ENCODE measurements at regions not wholly inside any gene's neighbourhood (a gene's known extent, or its start where the extent isn't known, plus 50 kb on each side); places are given as distances from the start of the nearest gene placed in this dataset.

DNA sequence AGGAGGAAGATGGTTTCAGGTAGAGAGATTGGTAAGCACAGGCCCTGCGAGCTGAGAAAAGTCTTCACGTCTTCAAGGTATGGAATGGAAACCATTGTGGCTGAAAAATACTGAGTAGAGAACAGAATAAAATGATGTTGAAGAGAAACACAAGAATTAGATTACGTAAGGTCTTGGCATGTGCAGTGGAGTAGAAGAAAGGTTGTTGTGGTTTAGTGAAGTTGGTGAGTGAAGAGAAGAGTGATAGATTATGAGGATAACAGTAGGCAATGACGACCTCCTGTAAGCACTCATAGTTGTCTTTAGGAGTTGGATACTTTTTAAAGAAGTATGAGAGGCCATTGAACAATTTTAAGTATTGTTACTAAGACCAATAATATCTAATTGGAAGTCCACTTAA is 642.6 kb downstream of the PCDH7 start:
- 87 to 89% methylated on average over 4 of the region's 4 CpGs for WGBS, 2 donors

DNA sequence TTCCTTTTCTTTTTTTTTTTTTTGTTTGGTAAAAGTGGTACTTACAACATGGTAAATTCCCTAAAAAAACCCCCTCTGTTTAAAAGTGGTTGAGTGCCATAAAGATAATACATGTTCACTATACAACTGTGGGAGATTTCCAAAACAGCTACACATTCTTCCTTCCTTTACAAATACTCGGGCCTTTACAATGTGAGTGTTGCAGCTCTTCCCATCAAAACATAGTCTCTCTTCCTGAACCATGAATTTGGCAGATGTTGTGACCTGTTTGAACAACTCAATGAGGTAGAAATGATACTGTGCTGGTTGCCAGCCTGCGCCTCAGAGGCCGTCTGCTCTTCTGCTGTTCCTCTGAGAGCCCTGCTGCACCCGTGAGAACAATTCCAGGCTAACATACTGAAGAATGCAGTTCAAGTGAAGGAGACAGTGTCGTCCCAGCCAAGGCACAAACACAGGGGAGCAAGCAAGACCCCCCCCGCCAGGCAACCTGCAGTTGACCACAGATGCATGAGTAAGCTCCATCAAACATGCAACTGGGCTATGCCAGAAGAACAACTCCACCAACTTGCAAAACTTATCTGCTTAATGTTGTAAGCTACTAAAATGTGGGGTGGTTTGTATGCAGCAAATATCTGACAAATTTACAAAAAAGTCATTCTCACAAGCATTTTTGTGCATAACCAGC is 645.0 kb downstream of the PCDH7 start:
- Histone ChIP-seq H3K36me3 (ENCODE audit: low read depth, missing control alignments) (no peaks in the 10 kb centered on the region), H3K9me3 (no peaks in the 10 kb centered on the region), H3K4me3 (no peak overlapping the region), H3K27me3 (no peaks in the 10 kb centered on the region), H3K27ac (no peak overlapping the region), H3K4me1 (no peaks in the 10 kb centered on the region)
- DNase-seq, result no peak
- intact Hi-C loops (cut with DNase I; ENCODE audit: low total_unique reads), result no loop called here
- TF ChIP-seq, protein P1, sequence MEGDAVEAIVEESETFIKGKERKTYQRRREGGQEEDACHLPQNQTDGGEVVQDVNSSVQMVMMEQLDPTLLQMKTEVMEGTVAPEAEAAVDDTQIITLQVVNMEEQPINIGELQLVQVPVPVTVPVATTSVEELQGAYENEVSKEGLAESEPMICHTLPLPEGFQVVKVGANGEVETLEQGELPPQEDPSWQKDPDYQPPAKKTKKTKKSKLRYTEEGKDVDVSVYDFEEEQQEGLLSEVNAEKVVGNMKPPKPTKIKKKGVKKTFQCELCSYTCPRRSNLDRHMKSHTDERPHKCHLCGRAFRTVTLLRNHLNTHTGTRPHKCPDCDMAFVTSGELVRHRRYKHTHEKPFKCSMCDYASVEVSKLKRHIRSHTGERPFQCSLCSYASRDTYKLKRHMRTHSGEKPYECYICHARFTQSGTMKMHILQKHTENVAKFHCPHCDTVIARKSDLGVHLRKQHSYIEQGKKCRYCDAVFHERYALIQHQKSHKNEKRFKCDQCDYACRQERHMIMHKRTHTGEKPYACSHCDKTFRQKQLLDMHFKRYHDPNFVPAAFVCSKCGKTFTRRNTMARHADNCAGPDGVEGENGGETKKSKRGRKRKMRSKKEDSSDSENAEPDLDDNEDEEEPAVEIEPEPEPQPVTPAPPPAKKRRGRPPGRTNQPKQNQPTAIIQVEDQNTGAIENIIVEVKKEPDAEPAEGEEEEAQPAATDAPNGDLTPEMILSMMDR (IDR thresholded peaks at IDR 0.05), result no peak
- no peak for TF ChIP-seq POLR2A (IDR thresholded peaks at IDR 0.05)
- 78 to 80% methylated on average over 6 of the region's 6 CpGs for WGBS, 2 donors

More for the DNA sequence above, 642.6 kb downstream of the PCDH7 start:
- intact Hi-C loops (cut with DNase I; ENCODE audit: low total_unique reads), result no loop called here
- no peak for DNase-seq
- TF ChIP-seq, protein P1 (IDR thresholded peaks at IDR 0.05), result no peak
- no peak for TF ChIP-seq POLR2A (IDR thresholded peaks at IDR 0.05)
- Histone ChIP-seq H3K27ac (no peak overlapping the region), H3K4me3 (no peak overlapping the region), H3K4me1 (no peaks in the 10 kb centered on the region), H3K9me3 (no peaks in the 10 kb centered on the region), H3K36me3 (ENCODE audit: low read depth, missing control alignments) (no peaks in the 10 kb centered on the region), H3K27me3 (no peaks in the 10 kb centered on the region)

DNA sequence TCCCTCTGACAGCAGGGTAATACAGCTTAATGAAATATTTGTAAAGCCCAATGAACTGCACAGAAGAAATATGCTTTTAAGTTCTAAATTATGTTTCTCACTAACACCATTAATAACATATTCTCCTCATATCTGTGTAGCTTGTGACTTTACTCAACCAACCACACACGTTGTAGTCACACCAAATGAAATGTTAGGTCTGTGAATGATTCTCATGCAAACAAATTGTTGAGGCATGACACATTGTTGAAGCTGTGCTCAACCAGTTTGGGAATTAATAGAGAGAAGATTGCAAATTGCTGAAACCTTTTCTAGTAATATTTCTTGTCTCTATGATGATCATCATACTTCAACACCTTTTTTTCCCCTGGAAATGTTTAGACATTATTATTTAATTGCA is 645.9 kb downstream of the PCDH7 start:
- no peak for TF ChIP-seq POLR2A (IDR thresholded peaks at IDR 0.05)
- TF ChIP-seq, protein P1 (IDR thresholded peaks at IDR 0.05), result no peak
- DNase-seq, result no peak
- Histone ChIP-seq H3K27me3 (no peaks in the 10 kb centered on the region), H3K4me3 (no peak overlapping the region), H3K4me1 (no peaks in the 10 kb centered on the region), H3K27ac (no peak overlapping the region), H3K9me3 (no peaks in the 10 kb centered on the region), H3K36me3 (ENCODE audit: low read depth, missing control alignments) (no peaks in the 10 kb centered on the region)
- 57 to 67% methylated on average over 1 of the region's 1 CpG for WGBS, 2 donors
- intact Hi-C loops (cut with DNase I; ENCODE audit: low total_unique reads), result no loop called here

DNA sequence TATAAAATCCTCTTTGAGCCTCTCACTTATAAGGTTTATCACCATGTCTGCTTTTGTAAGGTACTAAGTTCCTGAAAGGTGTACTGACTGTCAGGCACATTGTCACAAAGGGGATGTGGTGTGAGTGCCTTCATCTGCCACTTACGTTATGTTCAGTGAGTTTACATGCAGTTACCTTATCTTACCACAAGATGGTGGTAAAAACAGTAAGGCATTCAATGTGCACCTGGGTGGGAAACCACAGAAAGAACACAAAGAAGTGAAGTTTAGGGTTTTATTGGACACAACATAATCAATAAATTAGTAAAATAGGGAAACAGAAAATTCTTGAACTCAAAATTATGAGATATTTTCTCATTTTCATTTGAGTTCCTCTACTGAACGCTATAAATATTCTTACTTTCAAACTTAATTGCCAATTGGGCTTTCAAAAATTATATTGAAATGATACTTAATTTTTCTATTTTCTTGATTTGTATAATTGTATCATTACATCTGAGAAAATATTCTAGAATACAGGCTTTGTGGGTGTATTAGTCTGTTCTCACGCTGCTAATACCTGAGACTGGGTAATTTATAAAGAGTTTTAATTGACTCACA is 650.8 kb downstream of the PCDH7 start:
- H3K36me3 ChIP-seq (ENCODE audit: low read depth, missing control alignments), result no peaks in the 10 kb centered on the region

More for the DNA sequence above, 650.8 kb downstream of the PCDH7 start:
- intact Hi-C loops (cut with DNase I; ENCODE audit: low total_unique reads), result no loop called here
- TF ChIP-seq POLR2A (IDR thresholded peaks at IDR 0.05), result no peak
- TF ChIP-seq, protein P1 (IDR thresholded peaks at IDR 0.05), result peak; percentile 35 to 78 (median 63)
- Histone ChIP-seq H3K27ac (no peak overlapping the region), H3K4me3 (no peak overlapping the region), H3K9me3 (no peaks in the 10 kb centered on the region), H3K4me1 (no peaks in the 10 kb centered on the region), H3K27me3 (no peaks in the 10 kb centered on the region)
- peak; percentile 15 for DNase-seq
- 42 to 49% methylated on average over 3 of the region's 3 CpGs for WGBS, 2 donors
